ENCODE measurements at regions not wholly inside any gene's neighbourhood (a gene's known extent, or its start where the extent isn't known, plus 50 kb on each side); places are given as distances from the start of the nearest gene placed in this dataset.

DNA sequence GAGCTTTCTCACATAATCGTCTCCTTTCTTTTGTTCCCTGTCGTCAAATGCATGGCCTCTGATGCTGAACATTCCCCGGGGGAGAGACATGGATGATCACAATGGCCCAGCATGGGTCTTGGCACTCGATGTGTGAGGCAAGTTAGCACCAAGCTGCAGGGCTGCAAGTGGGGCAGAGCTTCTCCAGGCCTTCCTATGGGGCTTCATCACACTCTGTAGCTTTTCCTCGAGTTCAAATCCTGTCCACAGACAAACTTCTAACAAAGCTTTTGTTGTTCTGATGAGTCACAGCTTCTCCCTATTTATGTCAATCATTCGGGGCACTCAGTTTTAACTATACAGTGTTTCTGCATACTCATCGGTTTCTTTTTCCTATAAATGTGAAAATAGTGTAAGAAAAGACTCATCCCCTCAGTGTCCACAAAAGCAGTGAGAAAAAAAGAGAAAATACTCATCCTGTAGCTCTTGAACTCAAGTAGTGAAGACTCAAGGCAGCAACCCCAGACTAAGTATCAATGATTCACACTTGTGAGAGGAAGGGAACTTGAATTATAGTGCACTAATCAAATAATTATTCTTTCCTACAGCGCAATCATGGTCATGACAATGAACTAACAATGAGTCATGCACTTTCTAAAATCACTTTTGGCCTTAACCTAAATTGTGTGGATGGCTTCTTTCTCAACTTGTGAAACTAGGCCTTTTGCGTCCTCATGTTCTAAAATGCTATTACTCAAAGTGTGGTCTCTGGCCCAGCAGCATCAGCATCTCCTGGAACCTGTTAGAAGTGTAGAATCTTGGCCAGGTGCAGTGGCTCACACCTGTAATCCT, 68.4 kb upstream of the NOX3 start (continued):
- peak; percentile 34; the same call in 1 of the 2 replicates for TF ChIP-seq BHLHE40 (IDR thresholded peaks at IDR 0.05; ENCODE audit: low read depth, low read length)
- TF ChIP-seq SMC3 (IDR thresholded peaks at IDR 0.05; ENCODE audit: low read depth, low read length): no peak

DNA sequence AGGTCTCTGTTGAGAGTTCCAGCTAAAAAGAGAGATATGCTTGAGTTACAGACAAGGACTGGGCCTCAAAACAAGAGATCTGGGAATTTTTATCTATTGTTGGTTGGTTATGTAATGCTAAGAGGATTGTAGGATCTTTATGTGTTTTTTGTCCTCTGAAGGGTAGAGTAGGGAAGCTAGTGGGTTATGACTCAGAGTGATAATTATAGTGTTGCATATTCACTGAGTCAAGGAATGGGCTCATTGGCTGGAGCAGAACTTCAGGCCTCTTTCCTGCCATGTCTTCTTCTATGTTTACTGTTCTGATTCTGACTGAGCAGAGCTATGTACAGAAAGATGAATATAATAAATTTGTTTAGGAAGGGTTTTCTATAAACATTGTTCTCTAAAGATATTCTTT, 66.1 kb upstream of the NOX3 start:
- H3K27me3 ChIP-seq (ENCODE audit: control insufficient read depth, insufficient read depth, low read length): no peaks in the 10 kb centered on the region
- BruUV-seq (replicated peaks): no TSS peak
- H3K9me1 ChIP-seq (ENCODE audit: insufficient read depth, low read length): no peaks in the 10 kb centered on the region; the same call in 1 of the 2 replicates
- CTCF ChIA-PET: no interaction called here
- H3K27ac ChIP-seq (ENCODE audit: insufficient read depth, low read length): no peak overlapping the region
- in situ Hi-C loops (cut with MboI; ENCODE audit: low sequenced_read_pairs): loop anchor here (10.0 kb wide), 1 partner anchor 197 kb away; no protein-coding TSS in a partner anchor
- H3K36me3 ChIP-seq (ENCODE audit: control insufficient read depth, insufficient read depth, low read length): no peaks in the 10 kb centered on the region
- H2BK20ac ChIP-seq (ENCODE audit: low read depth, low read length): no peak overlapping the region
- no peak overlapping the region for H3K4me3 ChIP-seq (ENCODE audit: insufficient read depth, low read depth, low read length)
- H4K8ac ChIP-seq (ENCODE audit: low read depth in 2 of 2, low read length in 2 of 2): no peak overlapping the region
- no peak overlapping the region for H2BK15ac ChIP-seq (ENCODE audit: low read depth, low read length)
- no peaks in the 10 kb centered on the region for H3K79me1 ChIP-seq (ENCODE audit: low read depth in 1 of 2, low read length in 2 of 2)
- TF ChIP-seq, protein P1, sequence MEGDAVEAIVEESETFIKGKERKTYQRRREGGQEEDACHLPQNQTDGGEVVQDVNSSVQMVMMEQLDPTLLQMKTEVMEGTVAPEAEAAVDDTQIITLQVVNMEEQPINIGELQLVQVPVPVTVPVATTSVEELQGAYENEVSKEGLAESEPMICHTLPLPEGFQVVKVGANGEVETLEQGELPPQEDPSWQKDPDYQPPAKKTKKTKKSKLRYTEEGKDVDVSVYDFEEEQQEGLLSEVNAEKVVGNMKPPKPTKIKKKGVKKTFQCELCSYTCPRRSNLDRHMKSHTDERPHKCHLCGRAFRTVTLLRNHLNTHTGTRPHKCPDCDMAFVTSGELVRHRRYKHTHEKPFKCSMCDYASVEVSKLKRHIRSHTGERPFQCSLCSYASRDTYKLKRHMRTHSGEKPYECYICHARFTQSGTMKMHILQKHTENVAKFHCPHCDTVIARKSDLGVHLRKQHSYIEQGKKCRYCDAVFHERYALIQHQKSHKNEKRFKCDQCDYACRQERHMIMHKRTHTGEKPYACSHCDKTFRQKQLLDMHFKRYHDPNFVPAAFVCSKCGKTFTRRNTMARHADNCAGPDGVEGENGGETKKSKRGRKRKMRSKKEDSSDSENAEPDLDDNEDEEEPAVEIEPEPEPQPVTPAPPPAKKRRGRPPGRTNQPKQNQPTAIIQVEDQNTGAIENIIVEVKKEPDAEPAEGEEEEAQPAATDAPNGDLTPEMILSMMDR (conservative IDR thresholded peaks at IDR 0.05; ENCODE audit: low read depth, low read length): no peak
- TF ChIP-seq RAD21 (IDR thresholded peaks at IDR 0.05; ENCODE audit: low read length) (no peak), FOS (IDR thresholded peaks at IDR 0.05; ENCODE audit: low read depth, low read length) (no peak), CHD1 (IDR thresholded peaks at IDR 0.05; ENCODE audit: low read depth, low read length) (no peak), NFE2L2 (IDR thresholded peaks at IDR 0.05; ENCODE audit: low read depth, low read length) (no peak), MXI1 (IDR thresholded peaks at IDR 0.05; ENCODE audit: borderline replicate concordance, low read depth, low read length) (no peak), CEBPB (IDR thresholded peaks at IDR 0.05; ENCODE audit: low read depth, low read length) (no peak; the same call in 1 of the 2 replicates), POLR2A (IDR thresholded peaks at IDR 0.05; ENCODE audit: low read depth, low read length) (no peak), BHLHE40 (IDR thresholded peaks at IDR 0.05; ENCODE audit: low read depth, low read length) (no peak), RCOR1 (IDR thresholded peaks at IDR 0.05; ENCODE audit: insufficient replicate concordance, low read length) (no peak), SMC3 (IDR thresholded peaks at IDR 0.05; ENCODE audit: low read depth, low read length) (no peak), MAZ (IDR thresholded peaks at IDR 0.05; ENCODE audit: borderline replicate concordance, low read depth, low read length) (no peak)
- TF ChIP-seq, protein P2, sequence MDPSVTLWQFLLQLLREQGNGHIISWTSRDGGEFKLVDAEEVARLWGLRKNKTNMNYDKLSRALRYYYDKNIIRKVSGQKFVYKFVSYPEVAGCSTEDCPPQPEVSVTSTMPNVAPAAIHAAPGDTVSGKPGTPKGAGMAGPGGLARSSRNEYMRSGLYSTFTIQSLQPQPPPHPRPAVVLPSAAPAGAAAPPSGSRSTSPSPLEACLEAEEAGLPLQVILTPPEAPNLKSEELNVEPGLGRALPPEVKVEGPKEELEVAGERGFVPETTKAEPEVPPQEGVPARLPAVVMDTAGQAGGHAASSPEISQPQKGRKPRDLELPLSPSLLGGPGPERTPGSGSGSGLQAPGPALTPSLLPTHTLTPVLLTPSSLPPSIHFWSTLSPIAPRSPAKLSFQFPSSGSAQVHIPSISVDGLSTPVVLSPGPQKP (IDR thresholded peaks at IDR 0.05; ENCODE audit: borderline replicate concordance, low read depth, low read length): no peak
- H3K4ac ChIP-seq (ENCODE audit: low read depth, low read length): no peak overlapping the region
- H4K5ac ChIP-seq (ENCODE audit: low read depth, low read length): no peak overlapping the region
- H3K23ac ChIP-seq (ENCODE audit: low read depth, low read length): no peak overlapping the region
- no peak overlapping the region for H3K9ac ChIP-seq (ENCODE audit: low read depth, low read length)
- H2AK5ac ChIP-seq (ENCODE audit: low read depth, low read length): no peak overlapping the region
- no peak overlapping the region for H3K14ac ChIP-seq (replicated peaks; ENCODE audit: low read depth, low read length)
- peak; percentile 61 for DNase-seq
- H3K4me1 ChIP-seq (ENCODE audit: control insufficient read depth, insufficient read depth, low read length): peaks cover 2% of the 10 kb centered on the region; the same call in 1 of the 2 replicates
- no peak overlapping the region for H3K4me2 ChIP-seq (ENCODE audit: low read depth, low read length)
- peak; percentile 71 for ATAC-seq (ENCODE audit: low read depth)
- H2BK120ac ChIP-seq (ENCODE audit: low read depth, low read length): no peak overlapping the region
- no peak overlapping the region for H2AK9ac ChIP-seq (replicated peaks; ENCODE audit: low read depth, low read length, poor library complexity)
- no peak overlapping the region for H4K91ac ChIP-seq (ENCODE audit: insufficient read depth, low read depth, low read length)
- H4K20me1 ChIP-seq (ENCODE audit: insufficient read depth, low read length): no peaks in the 10 kb centered on the region
- dilution Hi-C loops (cut with HindIII; ENCODE audit: low sequenced_read_pairs, unreplicated experiment): no loop called here
- intact Hi-C loops (cut with micrococcal nuclease): no loop called here
- no peak overlapping the region for H2AFZ ChIP-seq (replicated peaks; ENCODE audit: low read length, poor library complexity)
- no peak overlapping the region for H3K18ac ChIP-seq (ENCODE audit: low read depth, low read length)
- H3K9me3 ChIP-seq (ENCODE audit: control insufficient read depth, insufficient read depth, low read length): no peaks in the 10 kb centered on the region
- H2BK5ac ChIP-seq (ENCODE audit: low read depth, low read length, poor library complexity, severe bottlenecking): no peak overlapping the region
- POLR2A ChIA-PET (ENCODE audit: unreplicated experiment): no interaction called here
- no peak overlapping the region for H3K56ac ChIP-seq (ENCODE audit: extremely low read depth, insufficient read depth, low read length)
